H9 (cell line): ENCODE measurements at regions not wholly inside any gene's neighbourhood (a gene's known extent, or its start where the extent isn't known, plus 50 kb on each side); places are given as distances from the start of the nearest gene placed in this dataset.

ENCODE experiments used
- DNase-seq: peaks from one replicate; pipeline ENCODE4 v3.0.0-alpha.2; 2017
- H2AFZ ChIP-seq: one replicate; pipeline ENCODE4 v1.6.1; 2013; ENCODE audit warnings: mild to moderate bottlenecking, low read length, control low read depth, moderate library complexity
- H2AK5ac ChIP-seq: 2 replicates; pipeline ENCODE4 v1.6.1; 2013; ENCODE audit warnings: low read length, control low read depth, mixed read lengths; ENCODE audit not compliant: insufficient read length
- H2BK120ac ChIP-seq: one replicate; pipeline ENCODE4 v1.6.1; 2013; ENCODE audit warnings: low read depth, mild to moderate bottlenecking, low read length, control low read depth, inconsistent platforms; ENCODE audit not compliant: poor library complexity, severe bottlenecking
- H2BK12ac ChIP-seq: 2 replicates; pipeline ENCODE4 v1.6.1; 2013; ENCODE audit warnings: low read length, control low read depth, mixed read lengths, low read depth; ENCODE audit not compliant: insufficient read length
- H2BK15ac ChIP-seq: 2 replicates; pipeline ENCODE4 v1.6.1; 2013; ENCODE audit warnings: low read depth, low read length, control low read depth
- H2BK20ac ChIP-seq: one replicate; pipeline ENCODE4 v1.6.1; 2013; ENCODE audit warnings: low read depth, mild to moderate bottlenecking, low read length, control low read depth, inconsistent platforms; ENCODE audit not compliant: poor library complexity, severe bottlenecking
- H2BK5ac ChIP-seq: 2 replicates; pipeline ENCODE4 v1.6.1; 2013; ENCODE audit warnings: low read length, control low read depth, mixed read lengths; ENCODE audit not compliant: insufficient read length
- H3K14ac ChIP-seq: 2 replicates; pipeline ENCODE4 v1.6.1; 2013; ENCODE audit warnings: low read length, control low read depth; ENCODE audit not compliant: insufficient read depth
- H3K18ac ChIP-seq: 2 replicates; pipeline ENCODE4 v1.6.1; 2013; ENCODE audit warnings: low read depth, mild to moderate bottlenecking, mixed read lengths, low read length, control low read depth; ENCODE audit not compliant: insufficient read length
- H3K23ac ChIP-seq: 2 replicates; pipeline ENCODE4 v1.6.1; 2013; ENCODE audit warnings: low read length, control low read depth, mixed read lengths, low read depth; ENCODE audit not compliant: insufficient read length
- H3K23me2 ChIP-seq: 2 replicates; pipeline ENCODE4 v1.6.1; 2013; ENCODE audit warnings: low read depth, mild to moderate bottlenecking, mixed read lengths, low read length, control low read depth; ENCODE audit not compliant: insufficient read length, poor library complexity, severe bottlenecking
- H3K27ac ChIP-seq: 2 replicates; pipeline ENCODE4 v1.5.1; 2013; ENCODE audit warnings: low read length, control low read depth, mixed read lengths, low read depth; ENCODE audit not compliant: insufficient read length
- H3K27me3 ChIP-seq: 2 replicates; pipeline ENCODE4 v1.6.1; 2013; ENCODE audit warnings: low read length, control low read depth, inconsistent platforms; ENCODE audit not compliant: insufficient read depth
- H3K4ac ChIP-seq: 2 replicates; pipeline ENCODE4 v1.6.1; 2013; ENCODE audit warnings: low read depth, mild to moderate bottlenecking, control low read depth, inconsistent platforms, low read length, moderate library complexity
- H3K4me1 ChIP-seq: 2 replicates; pipeline ENCODE4 v1.6.1; 2013; ENCODE audit warnings: low read length, control low read depth, inconsistent platforms; ENCODE audit not compliant: insufficient read depth
- H3K4me2 ChIP-seq: 2 replicates; pipeline ENCODE4 v1.6.1; 2013; ENCODE audit warnings: low read length, control low read depth, mixed read lengths; ENCODE audit not compliant: insufficient read length, insufficient read depth
- H3K56ac ChIP-seq: 2 replicates; pipeline ENCODE4 v1.6.1; 2013; ENCODE audit warnings: low read depth, mild to moderate bottlenecking, mixed read lengths, low read length, control low read depth; ENCODE audit not compliant: insufficient read length
- H3K79me1 ChIP-seq: 2 replicates; pipeline ENCODE4 v1.6.1; 2013; ENCODE audit warnings: low read depth, mild to moderate bottlenecking, moderate library complexity, low read length, control low read depth, inconsistent platforms; ENCODE audit not compliant: insufficient read depth, poor library complexity, severe bottlenecking
- H3K79me2 ChIP-seq: 2 replicates; pipeline ENCODE4 v1.6.1; 2013; ENCODE audit warnings: low read length, control low read depth, inconsistent platforms; ENCODE audit not compliant: insufficient read depth
- H3K9ac ChIP-seq: 2 replicates; pipeline ENCODE4 v1.6.1; 2013; ENCODE audit warnings: low read length, control low read depth, mixed read lengths; ENCODE audit not compliant: insufficient read length; ENCODE audit errors: extremely low read depth
- H3K9me3 ChIP-seq: one replicate; pipeline ENCODE4 v1.6.1; 2013; ENCODE audit warnings: low read depth, low read length, inconsistent platforms; ENCODE audit not compliant: control insufficient read depth
- H3T11ph ChIP-seq: one replicate; pipeline ENCODE4 v1.6.1; 2013; ENCODE audit warnings: mild to moderate bottlenecking, low read length, control low read depth, inconsistent platforms
- H4K20me1 ChIP-seq: one replicate; pipeline ENCODE4 v1.6.1; 2013; ENCODE audit not compliant: control insufficient read depth, insufficient read length, insufficient read depth
- H4K5ac ChIP-seq: 2 replicates; pipeline ENCODE4 v1.6.1; 2013; ENCODE audit warnings: low read depth, mild to moderate bottlenecking, mixed read lengths, low read length, control low read depth; ENCODE audit not compliant: insufficient read length
- H4K8ac ChIP-seq: replicated peaks from 2 replicates; pipeline ENCODE4 v1.6.1; 2013; ENCODE audit warnings: low read length, control low read depth, mixed read lengths, low read depth; ENCODE audit not compliant: insufficient read length
- H4K91ac ChIP-seq: 2 replicates; pipeline ENCODE4 v1.6.1; 2013; ENCODE audit warnings: low read depth, mild to moderate bottlenecking, moderate library complexity, mixed read lengths, low read length, control low read depth; ENCODE audit not compliant: insufficient read length
- H3K27ac Mint-ChIP-seq, 3 experiments: 2 replicates in 2 of 3; 3 replicates in 1 of 3; pipeline ENCODE4 v1.8.0; 2020 to 2021; ENCODE audit warnings: mixed read lengths in 3 of 3, mild to moderate bottlenecking in 1 of 3, moderate library complexity in 1 of 3
- H3K27me3 Mint-ChIP-seq: 2 replicates; pipeline ENCODE4 v1.8.0; 2021; ENCODE audit warnings: low read depth, mild to moderate bottlenecking, moderate library complexity, mixed read lengths
- H3K36me3 Mint-ChIP-seq, 3 experiments: 2 replicates in 2 of 3; 3 replicates in 1 of 3; pipeline ENCODE4 v1.8.0; 2020 to 2021; ENCODE audit warnings: low read depth in 3 of 3, mixed read lengths in 3 of 3; ENCODE audit not compliant: insufficient read depth in 1 of 3
- H3K4me1 Mint-ChIP-seq, 2 experiments: 2 replicates each; pipeline ENCODE4 v1.8.0; 2020; ENCODE audit warnings: mixed read lengths in 2 of 2
- H3K4me3 Mint-ChIP-seq, 2 experiments: 2 replicates in 1 of 2; 3 replicates in 1 of 2; pipeline ENCODE4 v1.8.0; 2020 to 2021; ENCODE audit warnings: mild to moderate bottlenecking in 2 of 2, mixed read lengths in 2 of 2, moderate library complexity in 1 of 2
- H3K9me3 Mint-ChIP-seq, 2 experiments: 2 replicates in 1 of 2; 3 replicates in 1 of 2; pipeline ENCODE4 v1.8.0; 2020; ENCODE audit warnings: mild to moderate bottlenecking in 2 of 2, mixed read lengths in 2 of 2, moderate library complexity in 1 of 2
- WGBS: extraction: QIAGEN DNeasy Blood & Tissue Kit; methylation state at CpG from one replicate; pipeline ENCODE4 v1.1.7; 2013; ENCODE audit warnings: missing lambda C conversion rate, low lambda C conversion rate, mixed read lengths; ENCODE audit not compliant: insufficient read length; ENCODE audit errors: extremely low coverage; 5-methylcytosine and 5-hydroxymethylcytosine counted together
- TF ChIP-seq, protein P1 (sequence below): fragments of 200-600 bp; sonication (generic); conservative IDR thresholded peaks from 3 replicates; pipeline ENCODE4 v1.8.0; 2021; ENCODE audit warnings: antibody characterized with exemption, mild to moderate bottlenecking

GRCh38 chr9:124118894-124119293 is 107.3 kb downstream of the LHX2 start:
- Histone ChIP-seq H2AK5ac (no peak overlapping the region), H3K79me1 (no peaks in the 10 kb centered on the region), H4K8ac (no peak overlapping the region), H2BK15ac (no peak overlapping the region), H3K14ac (no peak overlapping the region), H3K79me2 (no peaks in the 10 kb centered on the region), H3K23ac (no peak overlapping the region), H4K20me1 (no peaks in the 10 kb centered on the region), H3K9me3 (no peaks in the 10 kb centered on the region), H3K9ac (no peak overlapping the region), H3T11ph (no peak overlapping the region), H3K4me1 (no peaks in the 10 kb centered on the region), H2BK12ac (no peak overlapping the region), H3K27ac (no peak overlapping the region), H4K91ac (no peak overlapping the region), H2BK5ac (no peak overlapping the region), H2AFZ (no peak overlapping the region), H2BK20ac (no peak overlapping the region), H3K23me2 (no peaks in the 10 kb centered on the region), H3K4ac (no peak overlapping the region), H2BK120ac (no peak overlapping the region), H3K18ac (no peak overlapping the region), H3K56ac (no peak overlapping the region), H4K5ac (no peak overlapping the region), H3K4me2 (no peak overlapping the region), H3K27me3 (no peaks in the 10 kb centered on the region)
- Mint-ChIP-seq H3K27me3 (peaks cover 11% of the 10 kb centered on the region), H3K27ac (no peak overlapping the region), H3K4me3 (no peak overlapping the region), H3K36me3 (peaks cover 0 to 4% (median 0%) of the 10 kb centered on the region in 3 experiments; a peak in 1 of 7 replicates), H3K9me3 (peaks cover 9 to 10% of the 10 kb centered on the region in 2 experiments), H3K4me1 (no peaks in the 10 kb centered on the region)
- DNase-seq: no peak
- TF ChIP-seq, protein P1, sequence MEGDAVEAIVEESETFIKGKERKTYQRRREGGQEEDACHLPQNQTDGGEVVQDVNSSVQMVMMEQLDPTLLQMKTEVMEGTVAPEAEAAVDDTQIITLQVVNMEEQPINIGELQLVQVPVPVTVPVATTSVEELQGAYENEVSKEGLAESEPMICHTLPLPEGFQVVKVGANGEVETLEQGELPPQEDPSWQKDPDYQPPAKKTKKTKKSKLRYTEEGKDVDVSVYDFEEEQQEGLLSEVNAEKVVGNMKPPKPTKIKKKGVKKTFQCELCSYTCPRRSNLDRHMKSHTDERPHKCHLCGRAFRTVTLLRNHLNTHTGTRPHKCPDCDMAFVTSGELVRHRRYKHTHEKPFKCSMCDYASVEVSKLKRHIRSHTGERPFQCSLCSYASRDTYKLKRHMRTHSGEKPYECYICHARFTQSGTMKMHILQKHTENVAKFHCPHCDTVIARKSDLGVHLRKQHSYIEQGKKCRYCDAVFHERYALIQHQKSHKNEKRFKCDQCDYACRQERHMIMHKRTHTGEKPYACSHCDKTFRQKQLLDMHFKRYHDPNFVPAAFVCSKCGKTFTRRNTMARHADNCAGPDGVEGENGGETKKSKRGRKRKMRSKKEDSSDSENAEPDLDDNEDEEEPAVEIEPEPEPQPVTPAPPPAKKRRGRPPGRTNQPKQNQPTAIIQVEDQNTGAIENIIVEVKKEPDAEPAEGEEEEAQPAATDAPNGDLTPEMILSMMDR: no peak
- WGBS: no CpG with 5 or more reads among the region's 6 CpGs
